ENCODE measurements at regions not wholly inside any gene's neighbourhood (a gene's known extent, or its start where the extent isn't known, plus 50 kb on each side); places are given as distances from the start of the nearest gene placed in this dataset.
"Not testable (repeated sequence)": the region's sequence is repeated elsewhere in the genome, so short reads cannot be mapped to it uniquely, and the experiment has no call there.

DNA sequence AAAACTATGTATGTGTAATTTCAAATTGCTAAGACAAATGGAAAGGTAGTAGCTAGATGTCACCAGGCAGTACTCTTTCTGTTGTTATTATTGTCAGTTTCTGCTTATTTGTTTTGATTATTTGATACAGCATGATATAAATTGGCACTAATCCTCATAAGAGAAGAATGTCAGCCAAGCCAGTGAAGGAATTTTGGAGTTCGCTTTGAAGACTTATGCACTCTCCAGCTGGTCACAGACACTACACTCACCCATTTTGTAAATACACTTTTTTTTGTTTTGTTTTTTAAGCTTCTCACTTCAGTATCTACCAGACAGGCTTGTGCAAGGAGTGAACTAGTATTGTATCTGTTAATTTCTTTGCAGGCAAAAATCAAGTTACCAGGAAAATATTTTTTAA lies 180.2 kb upstream of the TTC14 start:
- no peak for DNase-seq

DNA sequence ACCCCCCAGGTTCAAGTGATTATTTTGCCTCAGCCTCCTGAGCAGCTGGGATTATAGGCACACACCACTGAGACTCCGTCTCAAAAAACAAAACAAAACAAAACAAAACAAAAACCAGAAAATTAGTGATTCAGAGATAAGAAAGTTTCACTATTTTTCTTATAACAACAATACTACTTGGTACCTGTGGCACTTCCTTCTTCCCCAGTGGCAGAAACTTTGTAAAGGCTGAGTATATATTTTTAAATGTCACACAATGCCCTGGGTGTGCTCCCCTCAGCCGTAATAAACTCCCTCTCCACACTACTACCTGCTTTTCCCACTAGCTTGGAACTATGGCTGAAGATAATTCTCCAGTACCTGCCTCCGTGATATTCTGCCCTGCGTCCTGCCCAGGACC lies 177.7 kb upstream of the TTC14 start:
- not testable (repeated sequence) for DNase-seq

DNA sequence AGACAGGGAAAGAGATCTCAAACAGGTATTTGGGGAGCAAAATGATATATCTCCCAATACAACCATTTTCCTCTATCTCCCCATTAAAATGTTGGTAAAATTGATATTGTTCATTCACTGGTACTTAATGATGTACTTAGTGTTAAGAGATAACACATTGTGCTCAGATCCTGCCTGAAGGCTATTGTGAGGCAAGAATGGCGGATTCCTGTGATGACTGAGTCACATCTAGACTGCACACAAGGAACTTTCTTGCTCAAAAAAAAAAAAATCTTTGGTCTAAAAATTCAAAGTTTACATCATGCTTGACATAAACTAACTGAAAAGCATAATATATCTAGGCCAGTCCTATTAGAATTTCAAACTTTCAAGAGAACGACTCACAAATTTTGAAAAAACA lies 171.1 kb upstream of the TTC14 start:
- DNase-seq: no peak

DNA sequence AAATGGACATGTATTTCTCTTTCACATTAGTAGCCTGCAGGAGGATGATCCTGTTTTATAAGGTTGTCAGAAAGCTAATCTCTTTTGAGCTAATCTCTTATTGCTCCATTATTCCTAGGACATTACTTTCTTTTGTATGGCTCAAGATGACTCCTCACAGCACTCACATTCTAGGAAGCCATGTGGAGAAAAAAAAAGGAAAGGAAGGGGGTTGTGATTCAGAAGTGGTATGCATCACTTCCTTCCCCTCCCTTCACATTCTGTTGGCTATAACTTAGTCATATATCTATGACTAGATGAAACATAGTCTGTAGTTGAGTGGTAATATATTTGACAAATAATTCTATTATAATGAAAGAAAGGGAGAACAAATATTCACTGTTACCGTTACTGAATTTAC lies 168.8 kb upstream of the TTC14 start:
- no peak for DNase-seq

DNA sequence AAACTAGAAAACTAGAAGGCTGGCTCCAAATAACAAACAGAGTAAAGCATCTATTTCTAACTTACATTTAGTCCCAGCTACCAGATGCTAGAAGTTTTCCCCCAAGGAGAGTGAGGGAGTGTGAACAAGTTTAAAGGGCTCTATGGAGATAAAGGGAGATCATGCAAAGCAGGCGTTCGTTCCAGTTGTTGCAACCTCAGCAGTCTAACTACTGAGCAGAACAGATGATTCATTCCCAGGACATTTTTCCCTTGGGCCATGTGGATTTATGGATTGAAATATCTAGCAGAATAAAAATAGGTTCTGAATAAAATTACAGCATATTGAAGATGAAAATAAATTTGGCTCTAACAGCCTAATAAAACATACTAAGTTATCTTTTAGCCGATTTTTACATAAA lies 154.8 kb upstream of the TTC14 start:
- DNase-seq: no peak

DNA sequence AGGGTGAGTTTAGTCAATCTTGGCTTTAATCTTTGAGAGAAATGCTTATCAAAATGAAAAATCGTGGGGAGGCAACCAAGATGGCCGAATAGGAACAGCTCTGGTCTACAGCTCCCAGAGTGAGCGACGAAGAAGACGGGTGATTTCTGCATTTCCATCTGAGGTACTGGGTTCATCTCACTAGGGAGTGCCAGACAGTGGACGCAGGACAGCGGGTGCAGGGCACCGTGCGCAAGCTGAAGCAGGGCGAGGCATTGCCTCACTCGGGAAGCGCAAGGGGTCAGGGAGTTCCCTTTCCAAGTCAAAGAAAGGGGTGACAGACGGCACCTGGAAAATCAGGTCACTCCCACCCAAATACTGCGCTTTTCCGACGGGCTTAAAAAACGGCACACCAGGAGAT lies 153.6 kb upstream of the TTC14 start:
- not testable (repeated sequence) for DNase-seq

DNA sequence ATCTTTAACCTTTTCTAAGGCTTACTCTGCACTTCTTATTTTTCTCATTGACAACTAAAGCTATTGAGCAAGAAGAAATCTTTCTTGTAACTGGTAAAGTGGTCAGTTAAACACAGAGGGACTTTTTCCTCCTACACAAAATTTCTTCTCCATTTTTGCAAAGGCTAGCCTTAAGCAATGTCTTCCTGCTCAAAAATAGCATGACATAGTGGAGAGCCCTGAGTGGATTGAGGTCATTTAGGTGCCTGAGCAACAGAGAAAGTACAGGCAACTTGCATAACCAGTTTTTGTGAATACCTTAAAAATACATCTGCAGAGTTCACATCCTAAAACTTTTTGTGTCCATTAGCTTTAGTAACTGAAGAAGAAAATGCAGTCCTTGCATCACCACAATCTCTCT lies 144.7 kb upstream of the TTC14 start:
- DNase-seq: no peak

DNA sequence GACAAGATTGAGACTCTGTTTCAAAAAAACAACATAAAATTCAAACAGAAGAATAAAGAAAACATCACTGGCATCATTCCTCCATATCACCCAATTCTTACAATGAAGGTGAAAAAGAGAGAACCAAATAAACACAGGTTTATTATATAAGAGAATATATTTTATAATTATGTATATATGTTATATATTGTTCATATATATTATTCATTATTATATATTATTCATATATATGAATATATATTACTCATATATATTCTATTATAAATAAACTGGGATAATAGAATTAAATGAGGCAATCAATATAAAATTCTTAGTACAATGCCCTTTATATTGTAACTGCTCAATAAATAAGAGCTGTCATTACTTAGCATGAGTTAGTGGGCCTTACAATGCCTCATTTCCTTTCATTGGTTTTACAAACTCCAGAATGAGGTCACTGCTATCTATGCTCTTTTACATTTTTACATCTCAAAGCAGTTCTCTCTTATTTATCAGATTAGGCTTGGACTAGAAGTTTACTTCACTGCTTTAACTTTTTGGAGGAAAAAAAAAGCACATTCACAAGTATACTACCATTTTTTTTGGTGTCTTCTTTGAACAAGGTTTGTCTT lies 135.5 kb upstream of the TTC14 start:
- DNase-seq: no peak

DNA sequence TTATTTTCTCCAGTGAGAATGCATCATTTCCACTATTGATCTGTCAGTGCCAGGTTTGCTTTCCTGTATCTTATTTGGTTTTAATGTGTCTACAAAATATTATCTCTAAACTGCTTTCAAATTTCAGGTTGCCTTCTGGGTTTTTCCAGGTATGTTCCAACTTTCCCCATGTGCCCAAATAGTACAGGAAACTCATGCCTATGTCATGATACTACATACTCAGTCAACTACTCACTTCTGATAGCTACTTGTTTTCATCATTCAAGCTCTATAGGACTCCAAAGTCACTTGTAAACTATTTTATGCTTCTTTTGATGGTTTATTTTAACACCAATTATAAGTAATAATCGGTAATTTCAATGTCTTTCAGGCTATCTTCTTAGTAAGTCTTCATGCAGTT lies 134.8 kb upstream of the TTC14 start:
- no peak for DNase-seq

DNA sequence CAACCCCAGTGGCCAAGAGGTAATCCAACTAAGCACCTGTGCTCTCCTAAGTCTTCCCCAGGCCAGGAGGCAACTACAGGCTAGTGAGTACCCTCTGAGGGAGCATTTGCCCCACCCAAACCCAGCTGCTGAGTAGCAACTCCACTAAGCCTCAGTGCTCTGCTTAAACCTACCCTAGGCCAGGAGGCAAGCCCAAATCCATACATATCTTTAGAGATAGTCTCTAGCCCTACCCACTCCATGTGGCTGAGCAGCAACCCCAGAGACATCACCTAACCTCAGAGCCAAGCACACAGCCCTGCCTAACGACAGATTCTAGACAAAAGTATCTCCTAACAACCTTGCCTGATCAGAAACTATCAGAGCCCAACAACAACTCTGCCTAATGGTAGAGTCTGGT lies 132.8 kb upstream of the TTC14 start:
- DNase-seq: no peak

DNA sequence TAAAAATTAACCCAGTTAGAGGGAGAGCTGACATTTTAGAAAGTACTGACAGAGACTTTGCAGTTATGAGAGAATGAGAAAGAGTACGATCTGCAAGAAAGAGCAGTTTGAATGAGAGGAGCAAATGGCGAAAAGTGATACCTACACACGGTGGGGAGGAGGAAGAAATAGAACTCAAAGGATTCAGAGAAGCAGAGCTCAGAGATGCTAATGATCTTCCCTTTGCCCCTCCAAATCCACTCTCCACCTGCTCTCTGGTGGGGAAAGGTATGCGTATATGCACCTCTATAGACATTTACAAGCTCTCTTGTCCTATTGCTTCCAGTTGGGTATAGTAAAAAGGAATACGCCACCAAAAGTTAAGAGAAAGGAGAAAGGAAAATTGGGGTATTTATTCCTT lies 123.3 kb upstream of the TTC14 start:
- DNase-seq: peak; percentile 5

DNA sequence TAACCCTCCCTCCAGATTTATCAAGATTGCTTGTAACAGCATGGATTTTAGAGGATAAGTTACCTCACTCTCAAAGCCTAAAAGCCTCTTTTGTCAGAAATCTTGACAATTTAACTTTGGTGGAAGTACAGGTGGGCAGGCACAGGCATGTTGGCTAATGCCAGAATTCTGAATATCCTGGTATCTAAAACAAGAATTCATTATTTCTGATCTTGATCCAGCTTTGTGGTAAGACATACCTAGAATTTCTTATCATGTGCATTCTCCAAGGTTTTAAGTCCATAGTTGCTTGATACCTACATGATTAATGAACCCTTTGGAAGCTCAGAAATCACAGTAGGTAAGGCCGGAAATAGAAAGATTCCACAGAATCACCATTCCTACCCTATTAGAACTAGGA lies 109.9 kb upstream of the TTC14 start:
- no peak for DNase-seq

DNA sequence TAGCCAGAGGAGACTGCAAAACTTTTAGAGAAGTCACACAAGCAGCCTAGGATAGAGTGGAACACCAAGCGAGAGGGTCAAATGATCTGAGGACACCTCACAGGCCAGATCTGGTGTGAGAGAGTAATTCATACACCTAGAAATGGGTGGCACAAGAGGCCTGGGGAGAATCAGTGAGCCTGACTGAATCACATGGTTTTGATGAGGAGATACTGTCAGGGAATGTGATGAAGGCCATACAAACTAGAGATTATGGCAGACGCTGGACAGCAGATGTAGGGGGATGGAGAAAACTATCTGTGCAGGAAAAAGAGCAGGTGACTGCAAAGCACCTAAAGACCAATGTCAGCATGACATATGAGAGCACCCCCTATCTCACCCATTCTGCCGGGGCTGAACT lies 105.0 kb upstream of the TTC14 start:
- DNase-seq: no peak

DNA sequence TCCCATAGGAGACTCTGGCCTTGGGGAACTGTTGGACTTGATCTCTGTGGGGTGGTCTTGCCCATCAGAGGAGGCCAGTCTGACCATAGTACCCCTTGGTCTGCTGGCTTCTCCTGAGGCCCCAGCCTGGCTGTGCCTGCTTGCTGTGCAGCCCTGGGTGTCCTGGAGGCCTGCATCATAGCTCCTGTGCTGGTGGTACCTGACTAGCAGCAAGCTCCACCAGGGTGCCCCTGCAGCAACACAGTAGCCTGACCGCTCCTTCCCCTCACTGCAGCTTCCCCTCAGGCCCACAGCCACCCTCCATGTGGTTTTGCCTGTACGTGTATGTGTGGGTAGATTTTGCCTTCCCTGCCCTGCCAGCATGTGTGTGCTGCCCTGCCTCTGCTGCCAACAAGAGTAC lies 85.6 kb upstream of the TTC14 start:
- no peak for DNase-seq

DNA sequence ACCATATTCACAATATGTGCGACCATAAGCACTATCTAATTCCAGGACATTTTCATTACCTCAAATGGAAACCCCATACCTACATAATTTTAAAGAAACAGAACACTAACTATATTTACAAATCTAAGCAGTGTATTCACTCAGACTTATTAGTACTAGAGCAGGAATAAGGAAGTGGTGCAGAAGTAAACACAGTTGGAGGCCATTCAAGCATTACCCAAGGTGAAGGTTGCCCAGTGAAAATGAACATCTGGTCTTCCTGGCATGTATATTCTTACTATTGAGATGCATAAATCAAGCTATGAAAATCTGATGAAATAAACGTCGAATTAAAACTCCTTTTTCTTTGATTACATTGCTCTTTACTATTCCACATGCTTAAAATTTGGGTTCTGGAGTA lies 78.9 kb upstream of the TTC14 start:
- DNase-seq: peak; percentile 35

DNA sequence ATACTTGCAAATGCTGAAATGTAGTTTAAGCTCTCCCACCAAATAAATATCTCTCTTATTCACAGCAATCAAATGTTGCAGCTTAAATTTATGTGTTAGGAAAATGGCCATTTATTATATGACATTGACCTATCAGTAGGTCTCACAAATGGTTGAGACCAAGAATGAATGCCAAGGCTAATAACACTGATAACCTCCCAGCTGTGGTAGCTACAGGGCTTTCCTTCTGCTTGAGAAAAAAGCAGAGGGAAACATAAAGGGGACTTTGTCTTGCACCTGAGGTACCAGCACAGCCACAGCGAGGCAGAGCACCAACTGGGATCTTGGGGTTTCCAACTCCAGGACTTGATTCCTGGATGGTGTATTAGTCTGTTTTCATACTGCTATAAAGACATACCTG lies 73.1 kb upstream of the TTC14 start:
- no peak for DNase-seq

DNA sequence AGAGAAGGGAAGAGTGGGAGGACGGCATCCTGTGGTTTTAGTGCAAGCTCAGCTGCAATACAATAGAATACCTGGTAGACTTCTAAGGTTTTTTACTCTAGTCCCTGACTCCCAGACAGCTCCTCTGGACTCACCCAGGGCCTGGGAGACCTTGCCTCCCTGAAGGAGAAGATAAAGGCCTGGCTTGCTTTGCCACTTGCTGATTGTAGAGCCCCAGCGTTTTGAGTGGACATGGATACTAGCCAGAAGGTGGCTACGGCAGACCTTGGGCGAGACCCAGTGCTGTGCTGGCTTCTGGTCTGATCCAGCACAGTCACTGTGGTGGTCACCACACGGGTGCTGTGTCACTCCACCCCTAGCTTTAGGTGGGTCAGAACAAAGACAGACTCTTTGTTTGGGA lies 72.2 kb upstream of the TTC14 start:
- no peak for DNase-seq

DNA sequence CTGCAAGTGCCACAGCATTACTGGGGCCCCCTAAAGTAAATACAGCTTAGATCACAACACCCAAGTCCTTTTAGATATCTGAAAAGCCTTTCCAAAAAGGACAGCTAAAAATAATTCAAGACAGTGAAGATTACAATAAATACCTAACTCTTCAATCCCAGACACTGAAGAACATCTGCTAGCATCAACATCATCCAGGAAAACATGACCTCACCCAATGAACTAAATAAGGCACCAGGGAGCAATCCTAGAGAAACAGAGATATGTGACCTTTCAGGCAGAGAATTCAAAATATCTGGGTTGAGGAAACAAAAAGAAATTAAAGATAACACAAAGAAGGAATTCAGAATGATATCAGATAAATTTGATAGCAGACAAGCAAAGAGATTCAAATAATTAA lies 71.7 kb upstream of the TTC14 start:
- no peak for DNase-seq

DNA sequence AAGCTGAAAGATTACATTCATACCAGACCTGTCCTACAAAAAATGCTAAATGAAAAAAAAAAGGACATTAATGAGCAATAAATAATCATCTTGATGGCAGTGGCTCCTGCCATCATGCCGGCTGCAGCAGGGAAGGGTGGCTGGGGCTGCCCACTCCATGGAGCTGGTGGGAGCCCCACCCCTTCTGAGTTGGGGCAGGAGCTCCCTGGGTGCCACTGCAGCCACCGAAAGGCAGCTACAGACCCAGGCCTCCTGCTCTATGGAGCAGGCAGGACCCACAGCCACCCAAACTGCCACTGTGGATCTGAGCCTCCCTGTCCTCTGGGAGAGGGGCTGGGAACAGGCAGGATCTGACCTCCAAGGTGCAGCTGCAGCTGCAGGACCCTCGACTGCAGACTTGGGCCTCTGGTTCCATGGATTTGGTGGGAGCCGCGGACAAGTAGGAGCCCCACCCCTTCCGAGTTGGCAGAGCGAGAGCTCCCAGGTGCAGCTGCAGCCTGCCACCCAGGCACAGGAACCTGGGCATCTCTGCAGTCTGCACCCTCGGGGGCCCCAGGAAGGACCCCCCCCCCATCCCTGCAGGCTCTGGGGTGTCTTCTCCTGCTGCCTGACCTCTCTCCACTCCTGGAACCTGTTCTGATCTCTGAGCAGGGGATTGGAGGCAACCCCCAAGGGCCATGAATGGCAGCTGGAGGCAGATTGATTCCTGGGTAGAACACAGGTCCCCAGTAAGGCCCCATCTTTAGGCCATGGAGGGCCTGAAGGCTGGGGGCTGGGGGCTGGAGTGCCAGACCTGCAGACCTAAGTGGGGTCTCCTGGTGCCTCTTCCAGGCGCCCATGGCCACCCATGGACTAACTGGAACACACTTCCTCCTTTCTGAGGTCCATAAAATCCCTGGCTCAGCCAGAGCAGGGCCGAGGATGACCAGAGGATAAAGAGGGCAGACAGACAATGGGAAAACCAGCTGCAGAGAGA lies 70.4 kb upstream of the TTC14 start:
- DNase-seq: no peak

DNA sequence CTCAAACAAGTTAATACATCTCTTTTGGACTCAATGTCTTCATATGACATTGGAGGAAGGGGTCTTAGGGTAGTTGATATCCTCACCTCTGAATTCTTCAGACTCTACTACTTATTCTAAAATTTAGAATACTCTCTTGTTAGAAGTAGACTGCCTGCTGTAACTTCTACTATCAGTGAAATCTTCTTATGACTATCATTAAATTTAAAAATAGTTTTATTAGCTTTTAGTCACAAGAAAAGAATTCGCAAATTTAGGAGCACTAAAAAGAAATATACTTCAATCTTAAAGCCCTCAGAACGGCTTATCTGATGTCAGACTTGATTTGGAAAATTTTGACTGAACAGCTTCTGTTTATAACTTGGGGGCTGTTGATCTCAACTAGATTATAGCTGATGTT lies 67.1 kb upstream of the TTC14 start:
- DNase-seq: no peak

DNA sequence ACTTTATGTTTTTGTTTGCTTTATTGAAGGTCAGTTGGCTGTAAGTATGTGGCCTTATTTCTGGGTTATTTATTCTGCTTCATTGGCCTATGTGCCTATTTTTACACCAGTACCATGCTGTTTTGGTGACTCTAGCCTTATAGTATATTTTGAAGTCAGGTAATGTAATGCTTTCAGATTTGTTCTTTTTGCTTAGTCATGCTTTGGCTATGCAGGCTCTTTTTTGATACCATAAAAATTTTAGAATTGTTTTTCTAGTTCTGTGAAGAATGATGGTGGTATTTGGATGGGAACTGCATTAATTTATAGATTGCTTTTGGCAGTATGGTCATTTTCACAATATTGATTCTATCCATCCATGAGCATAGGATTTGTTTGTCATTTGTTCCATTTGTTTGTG lies 63.5 kb upstream of the TTC14 start:
- DNase-seq: no peak

DNA sequence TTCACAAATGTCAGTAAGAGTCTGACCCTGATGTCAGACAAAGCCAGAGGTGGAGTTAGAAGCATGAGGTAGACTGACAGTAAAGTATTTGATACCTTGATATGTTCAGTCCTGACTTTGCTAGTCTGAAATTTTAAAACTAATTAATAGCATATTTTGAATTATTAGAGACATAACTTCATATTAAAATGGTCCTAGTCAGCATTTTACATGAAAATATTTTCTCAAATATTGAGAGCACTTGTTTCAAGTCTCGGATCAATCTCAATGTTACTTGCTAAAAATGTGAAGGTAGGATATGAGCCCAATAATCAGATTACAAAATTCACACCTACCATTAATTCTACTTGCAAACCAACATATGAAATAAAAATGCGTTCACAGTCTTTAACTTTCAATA lies 58.1 kb upstream of the TTC14 start:
- DNase-seq: no peak

DNA sequence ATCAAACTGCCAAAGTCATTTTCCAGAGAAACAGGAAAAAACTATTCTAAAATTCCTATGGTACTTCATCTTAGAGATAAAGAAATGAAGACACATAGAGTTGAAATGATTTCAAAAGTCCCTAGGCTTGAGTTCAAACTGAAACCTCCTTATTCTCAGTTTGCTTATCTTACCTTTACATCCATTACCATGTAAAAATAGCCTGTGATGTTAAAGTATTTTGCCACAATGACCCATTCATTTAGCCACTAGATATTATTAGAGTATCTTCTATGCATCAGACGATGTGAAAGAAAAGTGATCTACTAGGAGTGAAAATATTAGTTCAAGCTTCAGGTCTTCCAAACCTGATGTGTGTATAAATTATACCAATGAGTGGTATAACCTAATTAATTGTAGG lies 55.1 kb upstream of the TTC14 start:
- DNase-seq: no peak

DNA sequence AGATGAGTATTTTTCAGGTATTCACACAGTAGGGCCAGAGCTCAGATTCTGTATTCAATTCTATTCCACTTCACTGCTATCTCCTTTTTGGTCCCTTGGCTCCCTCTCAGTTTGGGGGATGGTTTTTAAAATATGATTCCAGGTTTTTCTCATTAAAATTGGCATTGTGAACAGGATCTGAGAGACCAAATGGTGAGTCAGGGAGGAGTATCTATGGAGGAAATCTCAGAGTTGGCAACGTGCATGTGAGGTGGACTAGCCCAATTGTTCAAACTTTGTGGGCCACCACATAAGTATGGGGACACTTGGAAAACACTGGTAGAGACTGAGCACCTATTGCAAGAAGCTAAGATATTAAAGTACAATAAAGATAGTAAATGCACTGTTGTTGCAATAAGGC lies 53.9 kb upstream of the TTC14 start:
- no peak for DNase-seq

All from NCI-H2171 treated with DMSO at 0.1 percent for 48 hours (cell line).